ENCODE measurements at regions not wholly inside any gene's neighbourhood (a gene's known extent, or its start where the extent isn't known, plus 50 kb on each side); places are given as distances from the start of the nearest gene placed in this dataset.
"Not testable (repeated sequence)": the region's sequence is repeated elsewhere in the genome, so short reads cannot be mapped to it uniquely, and the experiment has no call there.

DNA sequence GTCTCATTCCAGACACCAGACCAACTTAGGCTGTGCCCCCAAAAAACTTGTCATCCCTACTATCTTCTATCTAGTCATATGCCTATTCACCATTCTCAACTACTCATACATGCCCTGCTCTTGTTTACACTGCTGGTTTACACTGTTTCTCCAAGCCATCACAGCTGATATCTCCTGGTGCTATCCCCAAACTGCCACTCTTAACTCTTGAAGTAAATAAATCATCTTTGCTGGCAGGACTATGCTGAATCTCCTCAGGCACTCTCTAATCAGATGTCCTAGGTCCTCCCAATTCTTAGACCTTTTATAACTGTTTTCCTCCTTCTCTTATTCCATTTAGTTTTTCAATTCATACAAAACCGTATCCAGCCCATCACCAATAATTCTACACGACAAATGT lies 81.9 kb downstream of the EBNA1BP2 start:
- not testable (repeated sequence) for TF ChIP-seq CTCF (IDR thresholded peaks at IDR 0.05); POLR2A (IDR thresholded peaks at IDR 0.05); POLR2AphosphoS5 (IDR thresholded peaks at IDR 0.05; ENCODE audit: insufficient read depth in 1 of 2, low read depth in 1 of 2)

Measured in vagina (tissue), 2 donors.